Neural cell (in vitro differentiated cells): ENCODE measurements at regions not wholly inside any gene's neighbourhood (a gene's known extent, or its start where the extent isn't known, plus 50 kb on each side); places are given as distances from the start of the nearest gene placed in this dataset.

Experiments
- EZH2 ChIP-seq: fragments of 200-600, 300-800 bp; shearing (Covaris generic), sonication (generic); IDR thresholded peaks from 2 replicates; pipeline ENCODE4 v1.6.1; 2014; ENCODE audit warnings: antibody characterized with exemption, low read length, borderline replicate concordance, mild to moderate bottlenecking; ENCODE audit not compliant: insufficient read depth, poor library complexity, severe bottlenecking
- SMC3 ChIP-seq: fragments of 450-650 bp; conservative IDR thresholded peaks from 2 replicates; pipeline ENCODE4 v1.6.1; 2014; ENCODE audit warnings: antibody characterized with exemption, mild to moderate bottlenecking, moderate library complexity; ENCODE audit not compliant: poor library complexity
- TF ChIP-seq, protein P1 (sequence below): fragments of 450-650 bp; IDR thresholded peaks from 2 replicates; pipeline ENCODE4 v1.5.1; 2014; ENCODE audit warnings: antibody characterized with exemption, mild to moderate bottlenecking, moderate library complexity; ENCODE audit not compliant: poor library complexity, severe bottlenecking

DNA sequence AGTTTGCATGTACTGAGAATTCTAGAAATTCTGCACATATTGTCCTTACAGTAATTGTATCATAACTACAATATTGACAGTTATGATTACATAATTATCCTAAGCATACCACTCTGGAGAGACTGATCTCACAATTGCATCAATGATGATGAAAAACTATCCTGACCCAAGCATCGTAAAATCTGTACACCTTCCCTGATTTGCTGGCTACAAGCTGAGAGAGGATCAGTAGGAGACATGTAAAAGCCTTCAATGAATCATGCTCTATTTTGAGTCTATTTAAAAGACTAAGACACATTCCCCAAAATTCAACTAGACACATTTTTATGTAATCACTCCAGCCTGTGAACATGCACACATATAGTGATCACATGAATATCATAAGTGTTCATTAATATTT, 1833.8 kb downstream of the EFNA5 start:
- TF ChIP-seq, protein P1, sequence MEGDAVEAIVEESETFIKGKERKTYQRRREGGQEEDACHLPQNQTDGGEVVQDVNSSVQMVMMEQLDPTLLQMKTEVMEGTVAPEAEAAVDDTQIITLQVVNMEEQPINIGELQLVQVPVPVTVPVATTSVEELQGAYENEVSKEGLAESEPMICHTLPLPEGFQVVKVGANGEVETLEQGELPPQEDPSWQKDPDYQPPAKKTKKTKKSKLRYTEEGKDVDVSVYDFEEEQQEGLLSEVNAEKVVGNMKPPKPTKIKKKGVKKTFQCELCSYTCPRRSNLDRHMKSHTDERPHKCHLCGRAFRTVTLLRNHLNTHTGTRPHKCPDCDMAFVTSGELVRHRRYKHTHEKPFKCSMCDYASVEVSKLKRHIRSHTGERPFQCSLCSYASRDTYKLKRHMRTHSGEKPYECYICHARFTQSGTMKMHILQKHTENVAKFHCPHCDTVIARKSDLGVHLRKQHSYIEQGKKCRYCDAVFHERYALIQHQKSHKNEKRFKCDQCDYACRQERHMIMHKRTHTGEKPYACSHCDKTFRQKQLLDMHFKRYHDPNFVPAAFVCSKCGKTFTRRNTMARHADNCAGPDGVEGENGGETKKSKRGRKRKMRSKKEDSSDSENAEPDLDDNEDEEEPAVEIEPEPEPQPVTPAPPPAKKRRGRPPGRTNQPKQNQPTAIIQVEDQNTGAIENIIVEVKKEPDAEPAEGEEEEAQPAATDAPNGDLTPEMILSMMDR = no peak
- TF ChIP-seq EZH2 (no peak), SMC3 (no peak)
